ENCODE measurements at regions not wholly inside any gene's neighbourhood (a gene's known extent, or its start where the extent isn't known, plus 50 kb on each side); places are given as distances from the start of the nearest gene placed in this dataset.
"Not testable (repeated sequence)": the region's sequence is repeated elsewhere in the genome, so short reads cannot be mapped to it uniquely, and the experiment has no call there.

DNA sequence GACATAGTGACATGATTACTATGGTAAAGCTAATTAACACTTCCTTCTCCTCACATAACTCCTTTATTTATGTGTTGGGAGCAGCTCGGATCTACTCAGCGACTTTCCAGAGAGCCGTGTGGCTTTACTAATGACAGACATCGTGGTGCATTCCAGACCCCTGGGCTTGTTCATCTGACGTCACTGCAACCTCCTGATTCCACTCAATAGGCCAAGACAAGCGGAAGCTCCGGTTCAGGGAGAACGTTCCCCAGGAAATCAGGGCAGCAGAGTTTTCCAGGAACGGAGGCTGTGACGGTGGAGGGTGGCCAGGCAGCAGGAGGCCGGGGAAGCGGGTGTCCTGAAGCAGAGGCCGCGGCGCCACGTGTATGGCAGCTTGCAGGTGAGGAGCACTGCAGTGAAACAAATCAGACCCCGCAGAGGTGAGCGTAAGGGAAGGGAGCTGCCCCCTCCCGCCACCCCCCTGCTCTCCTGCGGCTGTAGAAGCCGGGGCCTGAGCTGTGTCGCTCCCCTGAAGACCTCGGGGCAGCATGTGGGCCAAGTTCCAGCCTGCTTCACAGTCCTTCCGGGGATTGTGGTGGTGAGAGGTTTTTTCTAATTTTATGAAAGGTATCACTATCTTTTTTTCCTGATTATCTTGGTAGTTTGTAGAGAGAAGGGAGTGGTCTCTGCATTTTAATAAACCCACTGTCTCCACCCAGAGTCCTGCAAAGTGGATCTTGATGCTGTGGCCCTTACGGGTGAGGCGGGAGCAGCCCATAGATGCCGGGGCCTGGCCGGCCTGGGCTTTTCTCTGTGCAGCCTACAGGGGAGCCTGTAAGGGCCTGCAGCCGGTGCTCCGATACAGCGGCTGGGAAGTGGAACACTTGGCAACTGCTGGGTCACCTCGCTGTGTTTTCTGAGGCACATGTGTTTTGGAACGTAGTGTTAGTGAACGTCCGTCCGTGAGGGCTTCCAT, 220.4 kb upstream of the IRX4 start:
- Histone ChIP-seq H3K9me3 (ENCODE audit: control insufficient read depth, insufficient read depth, low read length) (no peaks in the 10 kb centered on the region), H3K4me3 (ENCODE audit: low read depth, low read length) (no peak overlapping the region), H3K27ac (ENCODE audit: low read depth, low read length) (no peak overlapping the region), H3K36me3 (ENCODE audit: control insufficient read depth, insufficient read depth, low read length) (no peaks in the 10 kb centered on the region), H3K9ac (ENCODE audit: low read depth, low read length) (no peak overlapping the region), H3K4me1 (ENCODE audit: control insufficient read depth, insufficient read depth, low read length) (no peaks in the 10 kb centered on the region), H3K27me3 (ENCODE audit: control insufficient read depth, insufficient read depth, low read length) (no peaks in the 10 kb centered on the region)

DNA sequence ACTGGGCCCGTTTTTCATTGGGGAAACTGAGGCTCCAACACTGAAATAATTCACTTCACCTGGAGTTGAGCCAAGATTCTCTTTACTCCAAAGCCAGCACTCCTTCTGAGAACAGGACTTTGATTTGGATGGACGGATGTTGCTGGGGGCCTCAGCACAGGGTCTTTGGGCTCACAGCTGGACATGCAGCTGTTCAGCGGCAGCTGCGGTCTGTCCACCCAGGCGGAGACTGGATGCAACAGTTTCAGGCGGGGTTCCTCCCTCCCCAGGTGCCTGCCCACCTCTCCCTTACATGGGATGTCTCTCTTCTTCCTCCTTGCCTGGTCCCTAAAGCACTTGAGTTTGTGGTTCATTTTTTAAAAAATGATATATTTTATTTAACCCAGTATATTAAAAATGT, 219.0 kb upstream of the IRX4 start:
- Histone ChIP-seq H3K9me3 (ENCODE audit: control insufficient read depth, insufficient read depth, low read length) (no peaks in the 10 kb centered on the region), H3K27ac (ENCODE audit: low read depth, low read length) (no peak overlapping the region), H3K27me3 (ENCODE audit: control insufficient read depth, insufficient read depth, low read length) (no peaks in the 10 kb centered on the region), H3K36me3 (ENCODE audit: control insufficient read depth, insufficient read depth, low read length) (no peaks in the 10 kb centered on the region), H3K9ac (ENCODE audit: low read depth, low read length) (no peak overlapping the region), H3K4me1 (ENCODE audit: control insufficient read depth, insufficient read depth, low read length) (no peaks in the 10 kb centered on the region), H3K4me3 (ENCODE audit: low read depth, low read length) (no peak overlapping the region)

DNA sequence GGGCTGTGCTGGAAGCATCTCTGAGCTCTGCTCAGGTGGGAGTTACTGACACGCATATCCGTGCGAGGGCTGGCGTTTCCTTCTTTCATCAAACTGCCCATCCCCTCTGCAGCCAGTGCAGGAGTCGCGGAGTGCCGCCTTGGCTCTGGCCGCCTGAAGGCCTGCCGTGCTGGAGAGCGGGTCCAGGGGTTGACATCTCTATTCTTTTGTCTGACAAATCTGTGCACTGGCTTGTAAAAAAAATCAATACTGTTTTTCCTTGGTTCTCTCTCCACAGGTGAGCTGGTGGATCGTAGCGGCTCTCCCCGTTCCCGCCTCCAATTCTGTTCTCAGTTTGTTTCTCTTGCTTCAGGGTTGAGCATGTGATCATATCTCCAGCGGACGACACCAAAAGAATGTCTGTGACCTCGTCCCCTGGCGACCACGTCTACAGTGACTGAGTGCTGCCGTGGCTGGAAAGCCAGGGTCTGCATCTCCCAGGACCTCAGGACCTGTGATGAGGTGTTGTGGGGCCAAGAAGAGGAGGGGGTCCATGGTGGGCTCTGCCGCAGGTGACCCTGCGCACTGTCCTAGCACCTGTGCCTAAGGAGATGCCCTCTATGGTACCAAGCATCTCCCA, 214.3 kb upstream of the IRX4 start:
- no peak overlapping the region for H3K4me3 ChIP-seq (ENCODE audit: low read depth, low read length)
- H3K4me1 ChIP-seq (ENCODE audit: control insufficient read depth, insufficient read depth, low read length), result no peaks in the 10 kb centered on the region
- H3K9me3 ChIP-seq (ENCODE audit: control insufficient read depth, insufficient read depth, low read length), result no peaks in the 10 kb centered on the region
- H3K27ac ChIP-seq (ENCODE audit: low read depth, low read length), result no peak overlapping the region
- H3K36me3 ChIP-seq (ENCODE audit: control insufficient read depth, insufficient read depth, low read length), result no peaks in the 10 kb centered on the region
- no peak overlapping the region for H3K9ac ChIP-seq (ENCODE audit: low read depth, low read length)
- no peaks in the 10 kb centered on the region for H3K27me3 ChIP-seq (ENCODE audit: control insufficient read depth, insufficient read depth, low read length)

DNA sequence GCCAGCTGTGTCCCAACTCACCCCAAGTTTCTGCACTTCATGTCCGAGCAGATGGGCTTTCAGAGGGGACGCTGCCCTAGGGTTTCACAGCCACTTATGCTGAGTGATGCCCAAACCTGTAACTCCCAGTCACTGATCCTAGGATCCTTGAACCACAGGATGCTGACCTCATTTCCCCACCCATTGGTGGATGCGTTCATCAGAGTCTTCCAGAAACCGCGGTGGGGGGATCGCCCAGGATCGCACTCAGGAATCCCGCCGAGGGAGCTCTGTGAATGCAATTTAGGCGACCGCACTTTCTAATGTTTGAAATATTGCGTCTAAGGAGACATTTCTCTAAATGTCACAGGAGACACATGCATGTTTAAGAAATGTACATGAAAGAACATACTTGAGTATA, 212.3 kb upstream of the IRX4 start:
- no peak overlapping the region for H3K27ac ChIP-seq (ENCODE audit: low read depth, low read length)
- H3K36me3 ChIP-seq (ENCODE audit: control insufficient read depth, insufficient read depth, low read length), result no peaks in the 10 kb centered on the region
- H3K9ac ChIP-seq (ENCODE audit: low read depth, low read length), result no peak overlapping the region
- no peaks in the 10 kb centered on the region for H3K27me3 ChIP-seq (ENCODE audit: control insufficient read depth, insufficient read depth, low read length)
- no peak overlapping the region for H3K4me3 ChIP-seq (ENCODE audit: low read depth, low read length)
- H3K4me1 ChIP-seq (ENCODE audit: control insufficient read depth, insufficient read depth, low read length), result no peaks in the 10 kb centered on the region
- no peaks in the 10 kb centered on the region for H3K9me3 ChIP-seq (ENCODE audit: control insufficient read depth, insufficient read depth, low read length)

DNA sequence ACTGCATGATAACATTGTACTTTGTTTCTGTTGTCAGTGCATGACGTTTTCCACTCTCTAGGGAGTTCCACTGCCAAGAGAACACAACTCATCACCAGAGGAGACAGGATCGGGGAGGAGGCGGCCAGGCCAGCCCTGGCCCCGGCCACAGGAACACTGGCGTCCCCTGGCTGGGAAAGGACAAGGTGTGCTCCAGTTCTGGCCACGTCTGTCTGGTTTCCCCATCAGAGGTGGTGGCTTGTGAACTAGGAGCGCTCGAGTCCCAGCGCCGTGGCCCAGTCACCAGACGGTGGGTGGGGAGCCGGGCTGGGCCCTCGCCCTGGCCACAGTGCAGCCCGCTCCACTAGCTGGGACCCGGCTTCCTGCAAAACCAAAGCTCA, 211.9 kb upstream of the IRX4 start:
- Histone ChIP-seq H3K27me3 (ENCODE audit: control insufficient read depth, insufficient read depth, low read length) (no peaks in the 10 kb centered on the region), H3K4me1 (ENCODE audit: control insufficient read depth, insufficient read depth, low read length) (no peaks in the 10 kb centered on the region), H3K27ac (ENCODE audit: low read depth, low read length) (no peak overlapping the region), H3K9me3 (ENCODE audit: control insufficient read depth, insufficient read depth, low read length) (no peaks in the 10 kb centered on the region), H3K9ac (ENCODE audit: low read depth, low read length) (no peak overlapping the region), H3K4me3 (ENCODE audit: low read depth, low read length) (no peak overlapping the region), H3K36me3 (ENCODE audit: control insufficient read depth, insufficient read depth, low read length) (no peaks in the 10 kb centered on the region)

DNA sequence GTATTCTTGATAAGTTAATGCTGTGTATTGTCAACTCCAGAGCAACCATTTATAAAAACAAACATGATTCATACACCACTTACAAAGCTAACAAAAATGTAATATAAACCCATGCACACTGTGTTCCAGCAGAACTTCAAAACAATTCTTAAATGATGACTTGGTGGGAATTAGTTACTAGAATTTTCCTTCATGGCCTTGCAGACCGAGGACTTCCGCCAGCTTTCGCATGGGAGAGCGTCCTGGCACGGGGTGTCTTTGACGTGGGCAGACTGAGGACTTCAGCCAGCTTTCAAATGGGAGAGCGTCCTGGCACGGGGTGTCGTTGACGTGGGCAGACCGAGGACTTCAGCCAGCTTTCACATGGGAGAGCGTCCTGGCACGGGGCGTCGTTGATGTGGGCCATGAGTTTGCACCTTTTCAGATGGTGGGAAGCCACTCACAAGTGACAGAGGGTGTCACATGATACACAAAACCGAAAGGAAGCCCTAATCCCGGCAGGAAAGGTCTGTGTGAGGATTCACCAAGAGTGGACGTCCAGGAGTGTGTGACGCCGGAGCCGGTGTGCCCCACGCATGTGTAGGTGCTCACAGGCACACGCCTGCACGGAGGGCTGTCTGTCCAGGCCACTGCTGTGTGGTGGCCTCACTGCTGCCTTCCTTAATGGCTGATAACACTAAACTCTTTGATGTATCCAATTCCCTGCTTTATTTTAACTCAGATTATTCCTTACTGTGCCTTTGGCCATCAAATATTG, 211.3 kb upstream of the IRX4 start:
- Histone ChIP-seq H3K4me3 (ENCODE audit: low read depth, low read length) (no peak overlapping the region), H3K36me3 (ENCODE audit: control insufficient read depth, insufficient read depth, low read length) (no peaks in the 10 kb centered on the region), H3K9ac (ENCODE audit: low read depth, low read length) (no peak overlapping the region), H3K27me3 (ENCODE audit: control insufficient read depth, insufficient read depth, low read length) (no peaks in the 10 kb centered on the region), H3K9me3 (ENCODE audit: control insufficient read depth, insufficient read depth, low read length) (no peaks in the 10 kb centered on the region), H3K4me1 (ENCODE audit: control insufficient read depth, insufficient read depth, low read length) (0 out of 2 replicates have a peak, but pooled peaks cover 1% of the 10 kb centered on the region), H3K27ac (ENCODE audit: low read depth, low read length) (no peak overlapping the region)

DNA sequence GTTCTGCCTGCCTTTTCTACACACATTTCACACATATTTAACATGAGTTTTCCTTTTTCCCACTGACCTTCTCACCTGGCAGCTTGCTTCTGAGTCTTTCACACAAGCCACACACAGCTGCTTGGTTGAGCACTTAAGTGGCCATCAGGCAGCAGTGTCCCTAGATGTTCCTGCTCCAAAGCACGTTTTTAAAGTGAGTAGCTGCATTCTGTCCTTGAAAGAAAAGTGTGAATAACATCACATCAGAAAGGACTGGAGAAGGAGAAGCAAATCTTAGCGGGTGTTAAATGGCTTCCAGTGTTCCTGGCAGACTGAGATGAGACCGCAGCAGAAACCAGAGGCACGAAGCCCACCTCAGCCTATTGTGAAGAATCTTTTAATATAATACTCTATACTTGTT, 209.2 kb upstream of the IRX4 start:
- H3K9me3 ChIP-seq (ENCODE audit: control insufficient read depth, insufficient read depth, low read length), result no peaks in the 10 kb centered on the region
- no peak overlapping the region for H3K4me3 ChIP-seq (ENCODE audit: low read depth, low read length)
- no peaks in the 10 kb centered on the region for H3K36me3 ChIP-seq (ENCODE audit: control insufficient read depth, insufficient read depth, low read length)
- H3K27ac ChIP-seq (ENCODE audit: low read depth, low read length), result no peak overlapping the region
- no peaks in the 10 kb centered on the region for H3K27me3 ChIP-seq (ENCODE audit: control insufficient read depth, insufficient read depth, low read length)
- peaks cover 16% of the 10 kb centered on the region for H3K4me1 ChIP-seq (ENCODE audit: control insufficient read depth, insufficient read depth, low read length)
- no peak overlapping the region for H3K9ac ChIP-seq (ENCODE audit: low read depth, low read length)

DNA sequence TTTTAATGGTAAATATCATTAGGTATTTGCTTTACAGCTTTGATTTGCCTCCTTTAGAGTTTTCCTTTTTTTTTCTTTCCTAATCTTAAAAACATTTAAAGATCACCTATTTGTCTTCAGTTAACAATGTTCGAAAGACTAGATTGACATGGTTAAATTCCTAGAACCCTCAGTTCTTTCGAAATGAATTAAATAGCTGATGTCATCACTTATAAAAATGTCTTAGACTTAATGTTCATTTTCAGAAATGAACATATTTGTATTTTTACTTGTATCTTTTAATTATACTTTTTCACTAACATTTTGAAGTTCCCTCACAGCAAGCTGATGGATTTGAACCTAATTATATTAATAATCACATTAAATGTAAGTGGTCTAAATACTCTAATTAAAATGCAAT, 205.3 kb upstream of the IRX4 start:
- peaks cover 31% of the 10 kb centered on the region for H3K4me1 ChIP-seq (ENCODE audit: control insufficient read depth, insufficient read depth, low read length)
- H3K4me3 ChIP-seq (ENCODE audit: low read depth, low read length), result peak overlapping the region; percentile 39; the same call in 1 of the 2 replicates
- H3K9me3 ChIP-seq (ENCODE audit: control insufficient read depth, insufficient read depth, low read length), result no peaks in the 10 kb centered on the region
- H3K27ac ChIP-seq (ENCODE audit: low read depth, low read length), result peak overlapping the region; percentile 14
- no peaks in the 10 kb centered on the region for H3K27me3 ChIP-seq (ENCODE audit: control insufficient read depth, insufficient read depth, low read length)
- H3K9ac ChIP-seq (ENCODE audit: low read depth, low read length), result no peak overlapping the region
- no peaks in the 10 kb centered on the region for H3K36me3 ChIP-seq (ENCODE audit: control insufficient read depth, insufficient read depth, low read length)

DNA sequence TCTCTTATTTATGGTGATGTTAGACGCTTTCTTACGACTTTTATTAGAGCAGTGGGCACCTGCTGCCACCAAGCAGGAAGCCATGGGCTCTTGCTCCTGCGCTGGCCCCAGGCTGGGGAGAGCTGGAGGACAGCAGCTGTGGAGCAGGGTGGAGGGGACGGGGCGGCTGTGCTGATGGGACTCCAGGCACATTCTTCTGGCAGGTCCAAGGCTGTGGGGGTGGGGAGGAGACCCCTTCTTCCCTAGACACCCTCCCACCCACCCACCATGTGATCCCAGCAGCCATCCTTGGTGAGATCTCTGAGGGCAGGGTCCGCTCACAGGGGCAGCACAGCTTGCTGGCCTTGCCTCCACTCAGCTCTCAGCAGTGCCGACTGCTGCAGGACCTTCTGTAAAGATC, 192.6 kb upstream of the IRX4 start:
- Histone ChIP-seq H3K27ac (ENCODE audit: low read depth, low read length) (no peak overlapping the region), H3K27me3 (ENCODE audit: control insufficient read depth, insufficient read depth, low read length) (no peaks in the 10 kb centered on the region), H3K4me1 (ENCODE audit: control insufficient read depth, insufficient read depth, low read length) (no peaks in the 10 kb centered on the region), H3K9ac (ENCODE audit: low read depth, low read length) (no peak overlapping the region), H3K4me3 (ENCODE audit: low read depth, low read length) (no peak overlapping the region), H3K36me3 (ENCODE audit: control insufficient read depth, insufficient read depth, low read length) (no peaks in the 10 kb centered on the region), H3K9me3 (ENCODE audit: control insufficient read depth, insufficient read depth, low read length) (no peaks in the 10 kb centered on the region)

DNA sequence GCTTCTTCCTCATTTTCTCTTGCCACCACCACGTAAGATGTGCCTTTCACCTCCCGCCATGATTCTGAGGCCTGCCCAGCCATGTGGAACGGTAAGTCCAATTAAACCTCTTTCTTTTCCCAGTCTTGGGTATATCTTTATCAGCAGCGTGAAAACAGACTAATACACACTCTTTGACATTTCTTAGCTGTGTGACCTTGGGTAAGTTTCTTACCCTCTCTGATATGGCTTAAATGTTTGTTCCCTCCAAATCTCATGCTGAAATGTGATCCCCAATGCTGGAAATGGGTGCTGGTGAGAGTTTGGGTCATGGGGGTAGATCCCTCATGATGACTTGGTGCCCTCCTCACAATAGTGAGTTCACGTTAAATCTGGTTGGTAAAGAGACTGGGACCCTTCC, 188.8 kb upstream of the IRX4 start:
- Histone ChIP-seq H3K4me3 (ENCODE audit: low read depth, low read length) (no peak overlapping the region), H3K9me3 (ENCODE audit: control insufficient read depth, insufficient read depth, low read length) (no peaks in the 10 kb centered on the region), H3K4me1 (ENCODE audit: control insufficient read depth, insufficient read depth, low read length) (no peaks in the 10 kb centered on the region), H3K27me3 (ENCODE audit: control insufficient read depth, insufficient read depth, low read length) (no peaks in the 10 kb centered on the region), H3K9ac (ENCODE audit: low read depth, low read length) (no peak overlapping the region), H3K36me3 (ENCODE audit: control insufficient read depth, insufficient read depth, low read length) (no peaks in the 10 kb centered on the region), H3K27ac (ENCODE audit: low read depth, low read length) (no peak overlapping the region)

DNA sequence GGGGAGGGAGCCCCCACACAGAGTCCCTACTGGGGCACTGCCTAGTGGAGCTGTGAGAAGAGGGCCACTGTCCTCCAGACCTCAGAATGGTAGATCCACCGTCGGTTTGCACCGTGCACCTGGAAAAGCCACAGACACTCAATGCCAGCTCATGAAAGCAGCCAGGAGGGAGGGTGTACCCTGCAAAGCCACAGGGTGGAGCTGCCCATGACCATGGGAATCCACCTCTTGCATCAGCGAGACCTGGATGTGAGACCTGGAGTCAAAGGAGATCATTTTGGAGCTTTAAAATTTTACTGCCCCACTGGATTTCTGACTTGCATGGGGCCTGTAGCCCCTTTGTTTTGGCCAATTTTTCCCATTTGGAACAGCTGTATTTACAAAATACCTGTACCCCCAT, 188.1 kb upstream of the IRX4 start:
- H3K27me3 ChIP-seq (ENCODE audit: control insufficient read depth, insufficient read depth, low read length), result not testable (repeated sequence)

More for the DNA sequence above, 188.1 kb upstream of the IRX4 start:
- H3K27ac ChIP-seq (ENCODE audit: low read depth, low read length); H3K36me3 ChIP-seq (ENCODE audit: control insufficient read depth, insufficient read depth, low read length); H3K4me1 ChIP-seq (ENCODE audit: control insufficient read depth, insufficient read depth, low read length); H3K9me3 ChIP-seq (ENCODE audit: control insufficient read depth, insufficient read depth, low read length); H3K9ac ChIP-seq (ENCODE audit: low read depth, low read length); H3K4me3 ChIP-seq (ENCODE audit: low read depth, low read length): not testable (repeated sequence)
